HG02970 (cell line): ENCODE measurements at regions not wholly inside any gene's neighbourhood (a gene's known extent, or its start where the extent isn't known, plus 50 kb on each side); places are given as distances from the start of the nearest gene placed in this dataset.

ENCODE experiments used
- ATAC-seq: cut with Tn5 transposase; IDR thresholded peaks from one replicate; pipeline ENCODE4 v1.9.1; 2021; ENCODE audit warnings: mild to moderate bottlenecking, moderate library complexity, moderate number of reproducible peaks; ENCODE audit not compliant: unreplicated experiment, low FRiP score

DNA sequence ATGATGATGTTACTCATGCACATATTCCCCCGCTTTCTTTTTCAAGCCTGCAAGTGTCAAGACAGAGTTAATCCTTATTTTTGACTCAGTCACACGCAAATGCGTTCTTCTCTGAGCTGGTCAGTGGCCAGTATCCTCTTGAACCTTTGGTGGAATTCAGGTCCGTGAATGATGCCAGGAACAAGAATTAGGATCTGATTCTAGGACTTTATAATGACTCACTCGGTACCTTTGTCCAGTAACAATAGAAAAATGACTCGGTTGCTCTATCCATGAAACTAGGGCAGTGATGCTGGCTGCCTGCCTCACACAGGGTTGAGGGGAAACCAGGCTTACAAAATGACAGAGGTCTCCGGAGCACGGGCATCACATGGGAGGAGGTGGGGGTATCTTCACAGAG, 185.8 kb upstream of the NUDT4 start:
- ATAC-seq = no peak

DNA sequence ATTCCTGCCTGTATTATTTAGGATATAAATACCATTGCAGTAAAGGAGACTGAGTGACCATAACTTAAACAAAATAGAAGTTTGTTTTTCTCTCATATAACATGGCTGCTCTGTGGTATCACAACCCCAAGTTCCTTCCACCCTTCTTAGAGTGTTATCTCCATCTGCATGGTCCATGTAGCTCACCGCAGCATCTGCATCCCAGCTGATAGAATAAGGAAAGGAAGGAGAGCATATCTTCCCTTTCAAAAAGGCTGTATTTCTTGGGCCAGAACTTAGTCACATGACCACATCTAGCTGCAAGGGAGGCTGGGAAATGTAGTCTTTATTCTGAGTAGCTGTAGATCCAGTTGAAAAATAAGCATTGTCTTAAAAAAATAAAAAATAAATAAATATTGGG, 184.8 kb upstream of the NUDT4 start:
- no peak for ATAC-seq

DNA sequence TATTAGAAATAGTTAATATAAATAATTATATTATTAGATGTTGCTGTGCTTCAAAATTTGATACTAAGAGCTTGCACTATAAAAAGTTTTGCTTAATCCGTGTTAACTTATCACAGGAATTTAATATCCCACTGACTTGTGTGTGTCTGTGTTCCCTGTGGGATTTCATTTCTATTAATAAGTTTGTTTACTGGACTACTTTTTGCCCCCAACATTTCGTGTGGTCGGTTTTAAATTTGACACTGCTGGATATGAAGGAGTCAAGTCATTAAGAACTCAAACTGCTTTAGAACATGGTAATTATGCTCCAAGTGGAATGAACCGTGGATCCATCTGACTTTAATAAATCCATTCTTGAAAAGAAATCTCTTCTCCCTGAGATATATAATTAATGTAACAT, 182.2 kb upstream of the NUDT4 start:
- no peak for ATAC-seq

DNA sequence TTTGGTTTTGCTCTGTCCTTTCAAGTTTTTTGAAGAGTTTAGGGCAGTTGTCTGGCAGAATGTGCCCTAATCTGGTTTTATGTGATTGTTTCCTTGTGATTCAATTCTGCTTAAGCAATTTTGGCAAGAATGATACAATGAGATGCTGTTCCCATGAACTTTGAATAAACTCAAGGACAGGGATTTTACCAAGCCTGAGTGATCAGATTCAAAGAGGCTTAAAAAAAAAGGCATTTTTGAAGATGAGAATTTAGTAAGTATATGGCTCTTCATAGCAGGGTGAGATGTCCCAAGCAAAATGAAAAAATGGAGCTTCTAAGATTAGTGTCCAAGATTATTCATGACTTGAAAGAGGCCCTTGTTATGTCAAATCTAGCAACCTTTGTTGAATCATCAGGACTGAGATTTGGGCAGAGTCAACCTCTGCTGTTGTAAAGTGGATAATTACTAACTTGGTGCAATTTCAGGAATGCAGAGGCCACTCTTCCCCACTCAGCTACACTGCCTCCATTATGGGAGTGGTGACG, 180.6 kb upstream of the NUDT4 start:
- no peak for ATAC-seq

DNA sequence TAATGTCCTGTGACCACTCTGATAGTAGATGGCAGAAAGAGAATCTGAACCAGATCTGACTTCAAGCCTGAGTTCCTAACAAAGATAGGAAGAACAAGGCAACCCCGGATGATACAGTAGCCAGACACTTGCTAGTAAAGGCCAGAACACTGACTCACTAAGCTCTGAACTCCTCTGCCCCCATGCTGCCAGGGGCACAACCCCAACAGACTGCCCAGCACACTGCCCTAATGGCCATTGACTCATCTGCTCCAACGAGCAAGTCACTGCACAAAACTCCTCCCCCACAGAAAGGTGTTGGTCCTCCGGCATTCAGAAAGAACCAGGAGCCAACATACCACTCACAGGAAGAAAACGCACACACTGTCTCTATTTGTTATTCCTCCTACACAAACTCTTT, 179.6 kb upstream of the NUDT4 start:
- no peak for ATAC-seq

DNA sequence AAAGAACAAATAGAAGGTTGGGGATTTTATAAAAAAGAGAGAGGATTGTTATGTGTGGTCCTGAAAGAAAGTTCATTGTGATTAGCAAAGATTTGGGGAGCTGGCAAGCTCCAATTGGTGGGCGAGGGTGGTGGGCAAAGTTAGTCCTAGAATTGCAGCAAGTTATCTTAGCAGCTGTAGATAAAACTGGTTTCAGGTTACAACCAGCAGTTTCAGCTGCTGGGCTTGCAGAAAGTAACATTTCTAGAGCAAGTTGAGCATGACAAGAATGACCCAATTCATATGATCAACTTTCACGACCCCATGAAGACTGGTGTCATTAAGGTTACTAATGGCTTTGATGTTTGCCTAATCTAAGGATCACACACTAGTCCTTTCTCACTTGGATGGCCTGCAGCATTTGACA, 177.9 kb upstream of the NUDT4 start:
- ATAC-seq = no peak

DNA sequence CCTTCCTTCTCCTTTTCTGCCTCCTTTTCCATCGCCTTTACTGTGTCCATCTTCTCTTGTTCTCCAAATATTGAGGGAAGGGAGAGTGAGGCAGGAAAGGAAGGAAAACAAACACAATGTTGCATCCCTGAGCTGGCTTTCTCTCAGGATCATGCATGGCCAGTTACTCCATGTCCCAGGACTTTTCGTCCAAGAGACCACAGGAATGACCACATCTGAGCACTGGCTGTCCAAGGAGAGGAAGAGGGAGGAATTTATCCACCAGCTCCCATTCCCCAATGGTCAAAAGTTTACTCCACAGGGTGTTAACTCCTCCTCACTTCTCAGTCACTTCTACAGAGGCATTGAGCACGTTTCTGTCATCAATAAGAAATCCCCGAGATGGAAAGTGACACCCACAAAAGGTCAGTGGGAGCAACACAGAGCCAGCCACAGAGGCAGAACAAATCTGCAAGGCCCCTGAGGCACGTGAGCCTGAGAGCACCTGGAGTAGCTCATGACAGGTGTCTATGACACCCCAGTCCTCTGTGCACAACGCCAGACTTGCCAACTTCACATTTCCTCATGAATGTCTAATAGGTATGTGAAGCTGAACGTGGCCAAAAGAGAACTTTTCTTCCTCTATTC, 177.3 kb upstream of the NUDT4 start:
- no peak for ATAC-seq

DNA sequence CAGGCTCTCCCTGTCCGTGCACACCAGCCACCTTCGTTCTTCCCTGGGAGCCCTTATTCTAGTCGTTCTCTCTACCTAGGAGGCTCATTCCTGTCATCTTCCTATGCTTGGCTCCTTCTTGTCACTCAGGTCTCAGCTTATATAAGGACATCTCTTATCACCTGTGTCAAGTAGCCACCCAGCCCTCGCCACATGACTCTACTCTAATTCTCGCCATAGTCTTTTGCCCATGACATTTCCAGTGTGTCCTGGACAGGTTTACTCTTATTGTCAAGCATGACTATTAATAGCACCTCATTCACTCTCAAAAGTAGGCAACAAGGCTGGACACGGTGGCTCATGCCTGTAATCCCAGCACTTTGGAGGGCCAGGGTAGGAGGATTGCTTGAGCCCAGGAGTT, 175.7 kb upstream of the NUDT4 start:
- ATAC-seq = no peak

DNA sequence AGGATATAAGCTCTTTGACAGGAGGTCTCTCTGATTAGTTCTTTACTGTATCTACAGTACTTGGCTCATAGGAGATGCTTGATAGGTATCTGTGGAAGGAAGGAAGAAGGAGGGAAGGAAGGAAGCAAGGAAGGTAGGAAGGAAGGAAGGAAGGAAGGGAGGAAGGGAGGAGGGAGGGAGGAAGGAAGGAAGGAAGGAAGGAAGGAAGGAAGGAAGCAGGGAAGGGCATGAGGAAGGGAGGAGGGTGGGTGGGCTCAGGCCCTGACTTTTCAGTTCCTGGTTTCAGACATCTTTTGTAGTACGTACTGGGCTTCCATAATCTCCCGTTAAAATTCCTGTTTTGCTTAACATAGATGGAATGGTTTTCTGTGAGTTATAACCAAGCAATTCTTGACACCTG, 175.0 kb upstream of the NUDT4 start:
- no peak for ATAC-seq

DNA sequence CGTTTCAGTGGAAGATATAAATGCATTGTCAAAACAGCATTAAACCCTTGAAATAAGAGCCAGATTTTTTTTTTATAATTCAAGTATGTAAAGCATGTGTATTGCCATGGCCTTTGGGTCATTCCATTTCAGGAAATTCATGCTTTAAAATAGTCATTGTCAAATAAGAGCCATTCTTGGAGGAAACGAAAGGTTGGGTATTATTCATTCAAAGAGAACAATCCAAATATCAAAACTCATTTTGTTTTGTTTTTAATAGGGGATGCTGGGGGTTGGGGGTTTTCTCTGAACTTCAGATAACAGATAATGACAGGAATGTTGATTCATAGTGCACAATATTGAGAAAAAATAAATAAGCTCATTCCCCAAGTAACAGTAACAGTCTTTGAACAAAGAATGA, 174.4 kb upstream of the NUDT4 start:
- ATAC-seq = no peak

DNA sequence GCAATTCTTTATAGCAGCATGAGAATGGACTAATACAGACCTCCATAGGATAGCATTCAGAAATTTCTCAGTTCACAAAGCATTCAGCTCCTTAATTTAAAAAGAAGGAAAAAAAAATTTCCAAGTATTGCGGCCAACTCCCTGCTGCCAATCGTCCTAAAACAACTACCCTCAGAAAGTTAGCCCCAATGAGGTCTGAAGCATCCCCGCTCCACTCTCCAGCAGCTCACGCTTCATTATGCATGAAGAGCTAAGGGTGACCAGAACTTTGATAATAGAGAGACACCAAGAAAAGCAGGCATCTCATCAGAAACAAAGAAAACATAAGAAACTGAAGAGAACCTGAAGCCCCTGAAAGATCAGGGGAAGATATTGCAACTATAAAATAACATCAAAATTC, 172.8 kb upstream of the NUDT4 start:
- no peak for ATAC-seq

DNA sequence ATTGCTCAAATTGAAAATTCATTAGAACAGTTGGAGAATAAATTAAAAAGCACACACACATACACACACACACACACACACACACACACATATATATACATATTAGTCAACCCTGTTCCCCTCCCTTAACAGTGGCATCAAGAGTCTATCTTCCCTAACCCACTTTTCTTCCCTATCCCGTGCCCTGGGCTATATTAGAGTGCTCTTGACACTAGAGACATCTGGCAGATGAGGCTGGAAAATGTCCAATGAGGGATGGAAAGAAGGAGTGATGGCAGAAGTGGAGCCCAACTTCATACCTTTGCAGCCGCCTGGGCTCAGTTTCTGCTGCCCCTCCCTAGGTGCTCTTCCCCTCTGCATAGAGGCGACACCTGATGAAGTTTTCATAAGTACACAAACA, 172.4 kb upstream of the NUDT4 start:
- ATAC-seq = no peak

DNA sequence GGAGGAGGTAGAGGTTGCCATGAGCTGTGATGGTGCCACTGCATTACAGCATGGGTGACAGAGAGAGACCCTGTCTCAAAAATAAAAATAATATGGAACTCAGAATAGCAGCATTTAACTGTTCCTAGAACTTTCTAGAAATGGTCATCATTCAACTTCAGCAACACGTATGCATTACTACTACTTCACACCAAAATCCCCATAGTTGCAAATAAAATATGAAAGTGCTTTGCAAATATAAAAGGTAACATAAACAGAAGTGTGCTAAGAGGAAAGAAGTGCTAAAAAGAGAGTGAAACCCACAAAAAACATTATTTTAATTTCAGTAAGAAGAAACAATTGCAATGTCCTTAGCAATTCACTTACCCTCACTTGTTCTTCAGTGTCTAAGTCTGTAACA, 169.7 kb upstream of the NUDT4 start:
- ATAC-seq = no peak

DNA sequence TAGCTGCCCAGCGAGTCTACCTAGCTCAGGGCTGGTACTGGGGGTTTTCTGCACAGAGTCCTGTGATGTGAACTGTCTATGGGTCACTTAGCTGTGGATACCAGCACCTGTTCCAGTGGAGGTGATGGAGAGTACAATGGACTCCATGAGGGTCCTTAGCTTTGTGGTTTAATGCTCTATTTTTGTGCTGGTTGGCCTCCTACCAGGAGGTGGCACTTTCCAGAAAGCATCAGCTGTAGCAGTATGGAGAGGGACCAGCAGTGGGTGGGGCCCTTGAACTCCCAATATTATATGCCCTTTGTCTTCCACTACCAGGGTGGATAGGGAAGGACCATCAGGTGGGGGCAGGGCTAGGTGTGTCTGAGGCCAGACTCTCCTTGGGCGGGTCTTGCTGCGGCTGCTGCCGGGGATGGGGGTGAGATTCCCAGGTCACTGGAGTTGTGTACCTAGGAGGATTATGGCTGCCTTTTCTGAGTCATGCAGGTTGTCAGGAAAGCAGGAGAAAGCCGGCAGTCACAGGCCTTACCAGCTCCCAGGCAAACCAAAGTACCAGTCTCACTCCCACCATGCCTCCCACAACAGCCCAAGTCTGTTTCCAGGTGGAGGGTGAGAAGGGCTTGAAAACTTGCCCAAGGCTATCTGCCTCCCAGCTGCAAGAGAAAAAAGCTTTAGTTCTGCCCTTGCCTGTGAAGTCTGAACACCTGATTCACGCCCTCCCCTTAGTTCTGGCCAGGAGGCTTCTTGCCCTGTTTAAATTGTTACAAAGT, 163.0 kb upstream of the NUDT4 start:
- ATAC-seq = no peak

DNA sequence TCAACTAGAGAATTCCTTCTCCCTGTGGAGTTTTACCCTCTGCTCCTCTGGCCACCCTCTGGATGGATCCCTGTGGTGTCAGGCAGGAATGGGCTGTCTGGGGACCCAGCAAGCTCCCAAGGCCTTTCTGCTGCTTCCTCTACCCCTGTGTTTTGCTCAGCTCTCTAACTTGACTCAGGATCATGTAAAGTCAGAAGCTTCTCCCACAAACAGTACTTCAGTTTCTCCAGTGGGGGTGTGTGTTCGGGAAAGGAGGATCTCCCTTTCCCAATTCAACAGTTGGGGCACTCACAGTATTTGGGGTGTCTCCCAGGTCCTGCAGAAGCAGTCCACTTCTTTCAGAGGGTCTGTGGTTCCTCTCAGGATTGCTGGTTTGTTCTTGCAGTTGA, 162.4 kb upstream of the NUDT4 start:
- ATAC-seq = no peak

DNA sequence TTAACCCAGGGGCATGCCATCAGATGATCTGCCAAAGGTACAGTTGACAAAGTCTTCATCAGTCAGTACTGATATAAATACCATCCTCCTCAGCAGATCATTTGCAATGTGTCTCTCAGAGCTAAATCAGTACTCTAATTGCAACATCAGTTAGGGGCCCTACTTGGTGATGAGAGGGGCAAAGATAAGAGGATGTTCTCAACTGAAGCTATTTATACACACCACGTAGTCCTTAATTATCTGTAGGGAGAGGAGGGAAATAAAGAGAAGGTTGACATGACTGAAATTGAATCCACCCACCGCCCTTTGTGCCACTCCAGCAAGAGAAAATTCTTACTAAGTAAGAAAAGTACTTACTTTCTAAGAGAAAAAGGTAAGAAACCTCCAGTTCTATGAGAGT, 157.8 kb upstream of the NUDT4 start:
- ATAC-seq = no peak

DNA sequence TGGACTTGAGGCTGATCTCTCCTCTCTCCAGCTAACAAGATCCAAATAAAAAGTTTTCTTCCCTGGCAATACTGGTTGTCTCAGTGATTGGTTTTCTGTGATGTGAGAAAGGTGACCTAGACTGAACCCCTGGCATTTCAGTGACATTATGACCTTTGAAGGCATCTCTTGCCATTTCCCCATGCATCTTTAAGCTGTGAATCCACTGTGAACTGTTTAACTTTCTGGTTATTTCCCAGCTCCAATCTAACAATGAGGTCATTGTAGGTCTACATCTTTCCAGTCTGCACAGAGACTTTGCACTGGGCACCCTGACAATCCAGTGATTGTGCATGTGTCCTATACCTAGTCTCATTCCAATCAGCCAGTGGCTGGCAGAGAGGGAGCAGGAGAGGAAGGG, 155.9 kb upstream of the NUDT4 start:
- ATAC-seq = no peak

DNA sequence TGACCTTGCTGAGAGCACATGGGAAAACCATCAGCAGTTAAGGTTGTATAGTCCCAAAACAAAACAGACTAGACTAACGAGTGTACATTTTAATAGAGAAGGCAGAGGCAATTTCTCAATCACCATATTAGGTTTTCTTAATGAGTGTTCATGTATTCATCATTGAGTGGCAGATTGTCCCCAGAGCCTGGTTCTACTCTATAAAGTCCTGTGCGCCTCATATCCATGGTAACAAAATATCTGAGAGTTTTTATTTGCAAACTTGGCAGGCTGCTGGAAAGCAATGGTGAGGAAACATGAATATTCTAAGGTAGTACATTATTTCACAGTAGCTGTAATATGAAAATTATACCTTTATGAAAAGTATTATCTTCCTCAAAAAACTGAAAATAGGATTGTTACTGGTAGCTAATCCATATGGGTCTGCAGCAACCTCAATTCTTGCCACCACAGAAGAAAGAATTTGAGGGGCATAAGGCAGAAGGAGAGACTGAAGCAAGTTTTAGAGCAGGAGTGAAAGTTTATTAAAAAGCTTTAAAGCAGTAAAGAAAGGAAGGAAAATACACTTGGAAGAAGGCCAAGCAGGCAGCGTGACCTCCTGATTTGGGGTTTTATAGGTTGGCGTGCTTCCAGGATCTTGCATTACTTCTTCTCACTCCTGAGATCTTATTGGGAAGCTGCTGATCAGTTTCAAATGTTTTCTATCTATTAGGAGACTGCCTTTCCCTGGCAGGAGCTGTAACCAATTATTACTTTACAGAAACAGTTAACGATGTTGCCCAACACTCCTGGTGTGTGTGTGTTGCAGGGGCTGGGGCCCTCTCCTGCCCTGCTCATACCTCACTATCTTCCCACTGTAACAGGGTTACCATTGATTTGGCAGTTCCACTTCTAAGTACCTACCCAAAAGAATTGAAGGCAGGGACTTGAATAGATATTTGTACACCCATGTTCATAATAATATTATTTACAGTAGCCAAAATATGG, 154.0 kb upstream of the NUDT4 start:
- no peak for ATAC-seq

DNA sequence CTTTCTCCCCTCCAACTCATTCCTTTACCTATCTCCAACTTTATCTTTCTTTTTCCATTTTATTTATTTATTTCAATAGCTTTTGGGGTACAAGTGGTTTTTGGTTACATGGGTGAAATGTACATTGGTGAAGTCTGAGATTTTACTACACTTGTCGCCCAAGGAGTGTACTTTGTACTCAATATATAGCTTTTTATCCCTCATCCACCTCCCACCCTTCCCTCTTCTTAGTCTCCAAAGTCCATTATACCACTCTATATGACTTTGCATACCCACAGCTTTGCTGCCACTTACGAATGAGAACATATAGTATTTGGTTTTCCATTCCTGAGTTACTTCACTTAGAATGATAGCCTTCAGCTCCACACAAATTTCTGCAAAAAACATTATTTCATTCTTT, 152.6 kb upstream of the NUDT4 start:
- ATAC-seq = no peak

DNA sequence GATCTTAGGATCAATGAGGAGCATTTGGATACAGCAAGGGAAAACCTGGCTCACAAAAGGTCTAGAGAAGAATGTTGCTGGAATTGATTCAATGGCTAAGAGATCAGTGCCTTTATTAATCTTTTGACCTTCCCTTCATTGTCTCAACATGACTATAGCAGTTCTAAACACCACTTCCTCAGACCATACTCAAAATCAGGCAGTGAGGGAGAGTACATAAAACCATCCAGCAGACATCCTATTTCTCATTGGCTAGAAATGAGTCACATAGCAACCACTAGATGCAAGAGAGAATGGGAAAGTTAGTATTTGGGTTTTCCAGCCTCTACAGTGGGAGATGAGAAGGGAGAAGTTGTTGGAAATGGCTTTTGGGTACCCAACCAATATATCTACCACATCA, 151.4 kb upstream of the NUDT4 start:
- ATAC-seq = no peak
